ENCODE measurements at regions not wholly inside any gene's neighbourhood (a gene's known extent, or its start where the extent isn't known, plus 50 kb on each side); places are given as distances from the start of the nearest gene placed in this dataset.

- Histone ChIP-seq H4K20me1 (ENCODE audit: insufficient read depth, poor library complexity, severe bottlenecking) (no peaks in the 10 kb centered on the region), H2AFZ (no peak overlapping the region), H3K4me3 (no peak overlapping the region), H3K4me1 (ENCODE audit: insufficient read depth) (no peaks in the 10 kb centered on the region), H3K36me3 (replicated peaks; ENCODE audit: insufficient read depth, low read depth) (no peaks in the 10 kb centered on the region), H3K27me3 (peaks cover 22% of the 10 kb centered on the region), H3K9me3 (ENCODE audit: low read depth) (no peaks in the 10 kb centered on the region), H3K4me2 (no peak overlapping the region), H3K27ac (no peak overlapping the region), H3K79me2 (no peaks in the 10 kb centered on the region), H3K9me2 (replicated peaks; ENCODE audit: insufficient read depth) (no peaks in the 10 kb centered on the region)
- WGBS (ENCODE audit: low lambda C conversion rate, missing lambda C conversion rate): 94% methylated on average over 2 of the region's 2 CpGs
- DNase-seq (ENCODE audit: low spot score): no peak
- TF ChIP-seq CTCF (IDR thresholded peaks at IDR 0.05; ENCODE audit: poor library complexity) (no peak), EZH2phosphoT487 (IDR thresholded peaks at IDR 0.05; ENCODE audit: low read depth, severe bottlenecking, unreplicated experiment) (no peak), EZH2 (IDR thresholded peaks at IDR 0.05; ENCODE audit: borderline replicate concordance) (no peak)
These were observed 131.1 kb downstream of the FOXD1 start for GRCh38 chr5:73317523-73317922.

- Histone ChIP-seq H3K4me3 (no peak overlapping the region), H3K9me3 (ENCODE audit: low read depth) (no peaks in the 10 kb centered on the region), H3K27ac (no peak overlapping the region), H3K36me3 (replicated peaks; ENCODE audit: insufficient read depth, low read depth) (no peaks in the 10 kb centered on the region), H3K4me1 (ENCODE audit: insufficient read depth) (no peaks in the 10 kb centered on the region), H3K4me2 (no peak overlapping the region), H3K9me2 (replicated peaks; ENCODE audit: insufficient read depth) (no peaks in the 10 kb centered on the region), H2AFZ (no peak overlapping the region), H3K27me3 (peaks cover 46% of the 10 kb centered on the region), H4K20me1 (ENCODE audit: insufficient read depth, poor library complexity, severe bottlenecking) (no peaks in the 10 kb centered on the region), H3K79me2 (no peaks in the 10 kb centered on the region)
- TF ChIP-seq EZH2 (IDR thresholded peaks at IDR 0.05; ENCODE audit: borderline replicate concordance) (no peak), CTCF (IDR thresholded peaks at IDR 0.05; ENCODE audit: poor library complexity) (no peak), EZH2phosphoT487 (IDR thresholded peaks at IDR 0.05; ENCODE audit: low read depth, severe bottlenecking, unreplicated experiment) (no peak)
- DNase-seq (ENCODE audit: low spot score): no peak
- WGBS (ENCODE audit: low lambda C conversion rate, missing lambda C conversion rate): 82% methylated on average over 8 of the region's 8 CpGs
These were observed 134.0 kb downstream of the FOXD1 start for GRCh38 chr5:73314395-73315257.

GRCh38 chr5:73312872-73313510 is 135.6 kb downstream of the FOXD1 start:
- 77% methylated on average over 3 of the region's 3 CpGs for WGBS (ENCODE audit: low lambda C conversion rate, missing lambda C conversion rate)
- no peaks in the 10 kb centered on the region for H3K9me3 ChIP-seq (ENCODE audit: low read depth)
- TF ChIP-seq EZH2 (IDR thresholded peaks at IDR 0.05; ENCODE audit: borderline replicate concordance) (no peak), CTCF (IDR thresholded peaks at IDR 0.05; ENCODE audit: poor library complexity) (no peak)
- H3K27me3 ChIP-seq: peaks cover 52% of the 10 kb centered on the region
- H3K9me2 ChIP-seq (replicated peaks; ENCODE audit: insufficient read depth): no peaks in the 10 kb centered on the region
- H3K4me3 ChIP-seq: no peak overlapping the region
- no peak for DNase-seq (ENCODE audit: low spot score)
- no peaks in the 10 kb centered on the region for H4K20me1 ChIP-seq (ENCODE audit: insufficient read depth, poor library complexity, severe bottlenecking)
- no peak overlapping the region for H3K27ac ChIP-seq
- H3K4me1 ChIP-seq (ENCODE audit: insufficient read depth): no peaks in the 10 kb centered on the region
- H2AFZ ChIP-seq: no peak overlapping the region
- H3K4me2 ChIP-seq: no peak overlapping the region
- H3K79me2 ChIP-seq: no peaks in the 10 kb centered on the region
- no peaks in the 10 kb centered on the region for H3K36me3 ChIP-seq (replicated peaks; ENCODE audit: insufficient read depth, low read depth)
